DND-41 (cell line): ENCODE measurements at regions not wholly inside any gene's neighbourhood (a gene's known extent, or its start where the extent isn't known, plus 50 kb on each side); places are given as distances from the start of the nearest gene placed in this dataset.

ENCODE experiments used
- CTCF ChIP-seq: IDR thresholded peaks from 2 replicates; pipeline ENCODE4 v1.5.1; 2012; ENCODE audit warnings: borderline replicate concordance, low read length, moderate library complexity, mild to moderate bottlenecking; ENCODE audit not compliant: poor library complexity, severe bottlenecking; ENCODE audit errors: extremely low read depth
- EZH2 ChIP-seq: IDR thresholded peaks from 3 replicates; pipeline ENCODE4 v1.6.1; 2012; ENCODE audit warnings: borderline replicate concordance, low read depth, mild to moderate bottlenecking, moderate library complexity, low read length, inconsistent platforms; ENCODE audit not compliant: severe bottlenecking

GRCh38 chr14:25800841-25801240 lies 750.9 kb upstream of the STXBP6 start:
- TF ChIP-seq EZH2 (no peak), CTCF (no peak)
